B cell (primary cell): ENCODE measurements at regions not wholly inside any gene's neighbourhood (a gene's known extent, or its start where the extent isn't known, plus 50 kb on each side); places are given as distances from the start of the nearest gene placed in this dataset.

Experiments used
- CTCF ChIP-seq: fragments of 200-600 bp; IDR thresholded peaks from one replicate; pipeline ENCODE4 v1.8.0; 2022; ENCODE audit warnings: antibody characterized with exemption, mild to moderate bottlenecking
- EZH2 ChIP-seq: IDR thresholded peaks from 2 replicates; pipeline ENCODE4 v1.6.1; 2012; ENCODE audit warnings: borderline replicate concordance, low read depth, mild to moderate bottlenecking, moderate library complexity, low read length; ENCODE audit not compliant: insufficient read depth, poor library complexity, severe bottlenecking

GRCh38 chr18:64384101-64384500 is 235.2 kb upstream of the LINC00305 start:
- TF ChIP-seq CTCF: no peak
- no peak for TF ChIP-seq EZH2
